T-helper 1 cell (primary cell): ENCODE measurements at regions not wholly inside any gene's neighbourhood (a gene's known extent, or its start where the extent isn't known, plus 50 kb on each side); places are given as distances from the start of the nearest gene placed in this dataset.

Source experiments
- DNase-seq, 5 donors: peaks; one replicate each; pipeline ENCODE4 v3.0.0-alpha.2; 2012 to 2020

- DNase-seq, result peak in 1 of 5 donors; percentile 69
Observed at GRCh38 chr3:127483902-127484591, 106.5 kb downstream of the TPRA1 start.

GRCh38 chr3:127483005-127483641 is 107.4 kb downstream of the TPRA1 start:
- no peak for DNase-seq

GRCh38 chr3:127482216-127483004 is 108.1 kb downstream of the TPRA1 start:
- DNase-seq, result no peak

DNA sequence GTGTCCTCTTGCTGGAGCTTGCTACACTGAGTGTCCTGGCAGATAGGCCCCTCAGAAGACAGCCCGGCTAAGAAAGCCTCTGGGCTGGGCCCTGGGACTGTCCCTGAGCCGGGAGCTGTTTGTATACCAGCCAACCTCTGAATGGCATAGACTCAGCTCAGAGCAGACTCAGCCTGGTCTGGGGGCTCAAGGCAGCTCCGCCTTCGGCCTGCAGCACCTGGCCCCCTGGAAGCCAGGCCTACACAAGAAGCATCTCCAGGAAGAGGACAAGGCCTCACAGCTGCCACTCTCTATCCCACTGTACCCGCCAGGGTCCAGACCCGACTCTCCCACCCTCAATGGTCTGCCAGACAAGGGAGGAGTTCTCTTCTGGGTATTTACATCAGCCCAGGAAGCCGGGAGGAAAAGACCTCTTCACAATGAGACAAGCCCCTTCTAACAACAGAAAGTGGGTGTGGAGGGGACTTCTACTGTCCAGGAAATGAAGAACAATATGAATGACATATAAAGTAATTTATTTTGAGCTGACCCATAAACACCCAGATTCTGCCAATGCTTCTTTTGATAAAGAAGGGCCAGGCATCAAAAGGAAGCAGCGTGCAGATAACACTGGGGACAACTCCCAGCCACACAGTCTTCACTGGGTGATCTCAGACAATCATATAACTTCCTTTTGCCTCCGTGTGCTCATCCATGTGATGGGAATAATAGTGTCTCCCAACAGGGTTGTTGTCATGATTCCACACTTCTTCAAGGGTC is 110.2 kb downstream of the TPRA1 start:
- DNase-seq, result no peak

DNA sequence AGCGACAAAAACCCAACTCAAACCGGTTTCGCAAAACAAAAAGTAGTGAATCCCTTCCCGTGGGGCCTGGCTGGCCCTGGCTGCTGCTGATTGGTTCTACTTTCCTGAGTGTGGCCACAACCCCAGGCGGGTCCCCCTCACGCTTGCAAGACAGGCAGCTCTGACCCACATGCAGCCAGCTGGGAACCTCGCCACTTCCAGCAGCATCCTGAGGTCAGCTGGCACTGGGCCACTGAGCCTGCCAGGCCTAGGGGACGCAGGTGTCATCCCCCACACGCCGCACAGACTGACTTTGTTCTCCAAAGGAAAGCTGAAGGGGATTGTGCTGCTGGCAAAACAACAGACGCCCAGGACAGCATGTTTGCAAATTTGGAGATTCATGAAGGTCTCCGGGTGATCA is 111.1 kb downstream of the TPRA1 start:
- no peak for DNase-seq

- no peak for DNase-seq
Observed at GRCh38 chr3:127478922-127479321, 111.6 kb downstream of the TPRA1 start.

DNA sequence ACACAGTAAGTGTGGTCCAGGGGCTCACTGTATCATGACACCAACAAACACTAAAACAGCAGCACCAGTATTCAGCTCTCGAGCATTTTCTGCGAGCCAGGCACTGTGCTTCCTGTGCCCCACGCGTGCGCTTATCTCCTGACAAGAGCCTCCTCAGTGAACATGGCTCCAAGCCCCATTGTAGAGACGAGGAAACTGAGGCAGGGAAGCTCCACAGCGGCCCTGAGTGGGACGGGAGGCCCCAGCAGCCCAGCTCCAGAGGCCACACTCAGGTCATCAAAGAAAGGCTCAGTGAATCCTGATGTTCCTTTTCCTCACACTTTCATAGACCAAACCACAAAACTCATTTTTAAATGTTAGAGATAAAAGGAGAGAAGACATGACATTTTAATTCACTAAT is 113.1 kb downstream of the TPRA1 start:
- no peak for DNase-seq

DNA sequence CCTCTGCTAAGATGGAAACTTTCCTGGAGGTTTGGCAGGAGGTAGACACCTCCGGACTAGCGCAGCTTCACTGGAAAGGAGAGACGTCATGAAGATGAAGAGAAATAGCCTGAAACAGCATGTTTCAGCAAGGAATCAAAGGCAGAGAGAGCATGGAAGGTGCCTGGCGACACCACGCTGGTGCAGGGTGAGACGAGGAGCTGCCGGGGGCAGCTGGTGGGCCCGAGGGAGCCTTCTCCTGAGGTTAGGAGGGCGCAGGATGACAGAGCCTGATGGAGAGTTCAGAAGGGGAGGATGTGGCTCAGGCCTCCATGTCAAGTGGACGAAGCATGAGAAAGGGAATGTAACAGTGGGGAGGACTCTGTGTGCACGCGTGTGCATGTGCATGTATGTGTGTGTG is 113.6 kb downstream of the TPRA1 start:
- no peak for DNase-seq

GRCh38 chr3:127475975-127476705 is 114.4 kb downstream of the TPRA1 start:
- DNase-seq, result no peak

- DNase-seq, result no peak
Observed at GRCh38 chr3:127475391-127475790, 115.1 kb downstream of the TPRA1 start.

DNA sequence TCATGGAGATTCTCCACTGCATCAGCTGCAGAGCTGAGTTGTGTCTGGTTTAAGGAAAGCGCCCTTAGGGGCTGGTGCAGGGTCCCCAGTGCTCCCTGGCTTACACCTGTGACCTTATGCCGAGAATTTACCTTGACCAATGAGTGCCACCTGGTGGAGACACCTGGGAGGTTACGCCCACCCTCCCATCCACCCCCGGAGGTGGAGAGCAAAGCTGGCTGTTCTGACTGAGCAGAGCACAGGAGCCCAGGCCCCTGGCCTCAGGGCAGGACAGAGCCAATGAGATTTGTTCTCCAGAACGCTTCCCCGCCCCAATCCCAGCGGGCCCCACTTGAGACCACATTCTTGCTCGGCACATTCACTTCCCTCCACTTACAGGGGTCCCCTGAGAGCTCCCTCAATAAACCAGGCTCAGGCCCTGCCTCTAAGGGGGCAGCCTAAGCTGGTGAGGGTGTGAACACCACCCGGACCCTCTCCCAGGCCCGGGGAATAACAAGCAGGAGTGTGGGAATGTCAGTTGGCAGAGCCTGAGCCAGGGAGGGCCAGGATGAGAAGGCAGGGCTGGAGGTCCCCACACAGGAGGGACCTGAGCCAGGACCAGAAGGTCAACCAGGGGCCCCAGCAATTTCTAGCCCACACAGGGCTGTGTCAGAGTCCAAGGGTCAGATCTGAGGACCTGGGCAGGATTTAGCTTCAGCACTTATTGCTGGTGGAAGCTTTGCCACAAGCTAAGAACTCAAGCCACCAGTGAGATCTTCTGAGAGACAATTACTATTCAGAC is 117.1 kb downstream of the TPRA1 start:
- DNase-seq, result no peak

DNA sequence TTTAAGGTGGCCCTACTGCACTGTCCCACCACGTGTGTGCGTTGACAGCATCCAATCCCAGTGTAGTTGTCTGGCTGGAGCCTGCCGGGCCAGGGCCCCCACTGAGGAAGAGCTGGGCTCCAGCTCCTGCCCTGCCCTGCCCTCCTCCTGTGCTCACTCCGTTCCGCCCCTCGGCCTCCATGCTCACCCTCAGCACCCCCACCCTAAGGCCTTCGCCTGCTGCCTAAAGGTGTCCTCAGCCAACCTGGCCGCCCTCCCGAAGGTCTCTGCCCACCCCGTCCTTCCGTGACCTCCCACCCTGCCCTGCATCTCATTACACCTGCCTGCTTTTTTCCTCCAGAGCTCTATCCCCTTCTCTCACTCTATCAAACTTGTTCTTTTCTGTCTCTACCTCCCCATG is 118.0 kb downstream of the TPRA1 start:
- DNase-seq, result no peak

DNA sequence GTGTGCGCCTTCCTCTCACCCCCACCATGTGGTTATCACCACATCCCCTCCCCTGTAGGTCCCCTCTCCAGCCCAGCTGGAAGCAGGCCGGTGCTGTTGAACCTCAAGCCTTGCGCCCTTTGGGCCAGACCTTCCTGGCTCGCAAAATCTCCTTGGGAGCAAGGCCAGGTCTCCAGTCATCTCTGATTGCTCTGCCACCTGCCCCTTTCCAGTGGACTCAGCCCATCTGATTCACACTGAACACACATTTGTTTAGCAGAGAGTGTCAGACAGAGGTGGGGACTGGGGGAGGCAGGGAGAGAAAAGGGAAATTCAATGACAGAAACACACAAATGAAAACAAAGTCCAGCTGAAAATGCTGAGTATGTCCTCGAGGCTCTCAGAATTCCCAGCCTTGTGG is 119.4 kb downstream of the TPRA1 start:
- DNase-seq, result no peak

DNA sequence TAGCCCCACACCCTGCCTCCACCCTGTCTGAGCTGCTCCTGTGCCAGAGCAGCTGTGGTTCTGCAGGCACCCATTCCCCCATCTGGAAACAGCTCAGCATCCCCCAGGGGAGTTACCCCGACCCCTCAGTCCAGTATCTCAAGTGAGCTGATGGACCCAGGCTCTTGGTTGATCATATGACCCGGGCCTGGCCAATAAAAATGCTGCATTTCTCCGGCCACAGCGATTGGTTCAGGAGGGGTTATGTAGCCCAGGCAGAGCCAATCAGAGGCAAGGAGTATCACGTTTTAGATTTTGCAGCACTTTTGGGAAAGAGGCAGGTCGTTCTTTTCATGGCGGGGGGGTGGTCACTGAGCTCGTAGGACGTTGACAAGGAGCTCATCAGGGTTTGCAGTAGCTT is 120.8 kb downstream of the TPRA1 start:
- no peak for DNase-seq

- DNase-seq, result no peak
Observed at GRCh38 chr3:127467391-127467790, 123.1 kb downstream of the TPRA1 start.

DNA sequence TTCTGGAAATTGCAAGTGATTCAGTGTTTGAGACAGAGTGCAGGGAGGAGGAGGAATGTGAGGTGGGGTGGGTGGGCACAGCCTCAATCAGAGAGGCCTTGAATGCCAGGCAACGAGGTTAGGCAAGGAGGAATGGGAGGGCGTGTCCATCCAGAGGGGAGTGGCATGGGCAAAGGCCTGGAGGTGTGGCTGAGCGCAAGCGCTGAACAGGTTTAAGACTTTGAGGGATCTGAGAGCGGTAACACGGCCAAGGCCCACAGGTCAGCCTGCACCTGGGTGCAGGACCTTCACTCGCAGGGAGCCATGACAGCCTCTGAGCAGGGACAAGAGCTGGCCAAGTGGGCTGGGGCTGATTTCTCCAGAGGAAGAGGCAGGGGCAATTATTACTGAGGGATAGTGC is 125.9 kb downstream of the TPRA1 start:
- no peak for DNase-seq

DNA sequence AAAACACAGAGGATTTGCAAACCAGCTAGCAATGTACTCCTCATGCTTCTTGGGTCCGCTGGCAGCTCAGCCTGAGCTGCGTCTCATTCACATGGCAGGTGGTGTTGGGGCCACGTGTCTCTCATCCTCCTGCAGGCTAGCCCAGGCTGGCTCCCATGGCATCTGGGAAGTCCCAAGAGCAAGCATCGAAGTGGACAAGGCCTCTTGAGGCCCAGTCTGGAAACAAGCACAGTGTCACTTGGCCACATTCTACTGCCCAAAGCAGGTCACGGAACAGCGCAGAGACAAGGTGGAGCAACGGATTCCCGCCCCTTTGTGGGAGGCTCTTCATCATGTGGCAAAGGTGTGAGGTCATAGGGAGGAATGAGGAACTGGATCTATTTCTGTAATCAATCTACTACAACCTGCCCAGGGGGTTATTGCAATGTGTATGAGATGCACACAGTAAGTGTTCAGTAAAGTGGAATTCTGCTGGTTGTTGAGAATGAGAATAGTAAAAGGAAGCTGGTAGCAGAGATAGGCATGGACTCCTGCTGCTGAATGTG is 128.3 kb downstream of the TPRA1 start:
- no peak for DNase-seq

- no peak for DNase-seq
Observed at GRCh38 chr3:127461286-127461910, 129.1 kb downstream of the TPRA1 start.

DNA sequence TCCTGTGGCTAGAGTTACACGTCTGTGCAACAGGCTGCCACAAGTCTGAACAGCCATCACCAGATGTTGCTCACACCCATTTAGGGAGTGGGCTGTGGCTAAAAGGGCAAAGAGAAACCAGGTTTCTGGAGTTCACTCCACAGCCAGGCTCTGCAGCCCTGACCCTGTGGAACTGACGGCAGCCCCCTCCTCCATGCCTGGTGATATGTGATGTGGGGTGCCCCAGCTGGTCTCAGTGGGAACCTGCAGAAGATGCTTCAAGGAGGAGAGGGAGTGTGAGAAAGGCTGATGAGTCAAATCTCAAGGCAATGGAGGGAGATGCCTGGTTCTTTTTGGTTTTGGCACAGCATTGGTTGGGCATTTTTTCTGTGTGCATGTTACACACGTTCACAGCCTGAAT is 130.6 kb downstream of the TPRA1 start:
- no peak for DNase-seq

- DNase-seq, result peak in 1 of 5 donors; percentile 8
Observed at GRCh38 chr3:127458696-127459604, 131.6 kb downstream of the TPRA1 start.
